CD4-positive, alpha-beta T cell treated with Interleukin-17A for 4 hours (primary cell): ENCODE measurements at regions not wholly inside any gene's neighbourhood (a gene's known extent, or its start where the extent isn't known, plus 50 kb on each side); places are given as distances from the start of the nearest gene placed in this dataset.
"Not testable (repeated sequence)": the region's sequence is repeated elsewhere in the genome, so short reads cannot be mapped to it uniquely, and the experiment has no call there.

Experiments used
- DNase-seq: peaks from one replicate; pipeline ENCODE4 v3.0.0-alpha.2; 2020; ENCODE audit warnings: mixed read lengths

- no peak for DNase-seq
Measured at GRCh38 chr1:196160066-196160795, 448.0 kb downstream of the KCNT2 start.

GRCh38 chr1:196155586-196155985 lies 452.7 kb downstream of the KCNT2 start:
- no peak for DNase-seq

DNA sequence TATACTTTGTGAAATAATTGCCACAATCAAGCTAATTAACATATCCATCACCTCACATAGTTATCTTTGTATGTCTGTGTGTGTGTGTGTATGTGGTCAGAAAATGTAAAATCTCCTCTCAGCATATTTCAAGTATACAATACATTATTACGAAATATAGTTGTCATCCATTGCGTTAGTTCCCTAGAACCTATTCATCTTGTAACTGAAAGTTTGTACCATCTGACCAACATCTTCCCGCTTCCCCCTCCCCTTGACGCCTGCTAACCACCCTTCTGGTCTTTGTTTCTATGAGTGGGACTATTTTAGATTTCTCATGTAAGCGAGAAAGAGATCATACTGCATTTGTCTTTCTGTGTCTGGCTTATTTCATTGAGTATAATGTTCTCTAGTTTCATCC lies 455.3 kb downstream of the KCNT2 start:
- no peak for DNase-seq

DNA sequence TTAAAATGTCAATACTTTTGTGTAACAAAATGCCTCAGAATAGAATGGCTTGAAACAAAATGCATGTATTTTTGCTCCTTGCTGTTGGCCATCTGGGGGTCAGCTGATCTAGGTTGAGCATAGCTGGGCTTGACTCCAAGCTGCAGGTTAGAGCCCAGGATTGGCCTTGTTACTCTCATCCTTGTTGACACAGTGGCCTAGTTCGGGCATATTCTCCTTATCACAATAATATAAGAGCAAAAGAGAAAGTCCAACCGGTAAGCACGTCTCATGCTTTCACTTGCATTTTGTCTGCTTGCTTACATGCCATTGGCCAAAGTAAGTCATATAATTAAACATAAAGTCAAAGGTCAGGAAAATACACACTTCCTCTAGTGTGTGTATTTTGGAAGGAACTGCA lies 456.2 kb downstream of the KCNT2 start:
- DNase-seq = no peak

DNA sequence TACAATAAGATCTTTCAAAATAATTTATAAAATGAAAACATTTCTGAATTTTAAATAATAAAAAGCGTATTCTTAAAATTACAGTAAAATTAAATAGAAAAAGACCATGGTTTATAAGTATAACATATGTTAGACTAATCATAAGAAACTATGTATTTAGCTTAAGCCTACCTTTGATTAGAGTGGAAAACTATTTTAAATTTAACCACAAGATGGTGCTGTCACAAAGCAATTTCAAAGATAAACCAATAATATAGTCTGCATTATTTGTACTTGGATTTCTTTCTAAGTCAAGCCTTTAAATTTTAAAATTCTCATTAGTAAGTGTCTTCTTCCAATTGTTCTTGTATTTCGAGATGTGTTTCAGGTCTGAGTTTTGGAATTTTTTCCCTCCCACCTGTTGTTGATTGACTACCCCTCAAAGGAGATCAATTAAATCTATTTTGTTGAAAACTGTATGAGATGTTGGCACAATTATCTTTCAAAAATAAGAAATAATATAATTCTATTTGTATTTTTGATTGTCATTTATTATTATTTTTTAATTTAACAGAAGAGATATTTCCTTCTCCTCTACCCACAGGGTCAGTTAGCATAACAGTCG lies 459.8 kb downstream of the KCNT2 start:
- DNase-seq = no peak

DNA sequence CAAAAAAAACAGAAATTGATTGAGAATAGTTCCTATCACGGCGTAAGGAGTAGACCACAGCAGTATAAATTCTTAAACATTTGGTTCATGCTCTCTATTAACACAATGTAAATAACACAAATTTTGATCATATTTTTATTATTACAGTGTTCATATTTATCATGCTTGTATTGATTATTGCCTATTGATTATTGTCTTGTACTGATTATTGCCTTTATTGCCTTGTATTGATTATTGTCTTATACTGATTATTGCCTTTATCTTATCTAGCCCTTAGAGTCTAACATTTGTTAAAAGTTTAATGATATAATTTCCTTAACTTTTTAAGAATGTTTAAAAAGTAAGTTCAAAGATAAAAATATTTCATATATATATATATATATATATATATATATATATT lies 460.7 kb downstream of the KCNT2 start:
- DNase-seq = no peak

DNA sequence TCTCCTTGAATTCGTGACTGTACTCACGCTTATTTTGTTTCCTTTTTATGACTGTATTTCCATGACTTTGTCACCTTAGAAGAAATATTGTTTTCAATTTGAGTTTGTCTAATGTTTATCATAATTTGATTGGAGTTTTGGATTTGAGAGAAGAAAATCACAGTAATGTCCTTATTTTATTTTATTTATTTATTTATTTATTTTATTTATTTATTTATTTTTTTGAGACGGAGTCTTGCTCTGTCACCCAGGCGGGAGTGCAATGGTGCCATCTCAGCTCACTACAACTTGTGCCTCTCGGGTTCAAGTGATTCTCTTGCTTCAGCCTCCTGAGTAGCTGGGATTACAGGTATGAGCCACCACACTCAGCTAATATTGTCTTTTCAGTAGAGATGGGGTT lies 463.1 kb downstream of the KCNT2 start:
- DNase-seq = not testable (repeated sequence)

DNA sequence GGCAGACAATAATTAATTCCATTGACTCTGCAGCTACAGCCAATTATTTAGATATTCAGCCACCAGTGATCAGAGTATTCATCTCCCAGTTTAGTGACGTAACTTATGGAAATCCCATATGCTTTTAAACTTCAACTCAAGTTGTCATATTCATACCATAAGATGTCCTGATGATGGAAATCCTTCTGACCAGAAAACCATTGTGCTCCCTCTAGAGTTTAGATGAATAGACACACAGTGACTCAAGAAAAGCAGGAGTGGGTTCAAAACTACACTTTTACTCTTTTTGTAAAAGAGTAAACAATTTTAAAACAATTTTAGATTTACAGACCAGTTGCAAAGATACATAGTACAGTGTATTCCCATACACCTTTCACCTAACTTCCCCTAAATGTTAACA lies 463.7 kb downstream of the KCNT2 start:
- DNase-seq = no peak

DNA sequence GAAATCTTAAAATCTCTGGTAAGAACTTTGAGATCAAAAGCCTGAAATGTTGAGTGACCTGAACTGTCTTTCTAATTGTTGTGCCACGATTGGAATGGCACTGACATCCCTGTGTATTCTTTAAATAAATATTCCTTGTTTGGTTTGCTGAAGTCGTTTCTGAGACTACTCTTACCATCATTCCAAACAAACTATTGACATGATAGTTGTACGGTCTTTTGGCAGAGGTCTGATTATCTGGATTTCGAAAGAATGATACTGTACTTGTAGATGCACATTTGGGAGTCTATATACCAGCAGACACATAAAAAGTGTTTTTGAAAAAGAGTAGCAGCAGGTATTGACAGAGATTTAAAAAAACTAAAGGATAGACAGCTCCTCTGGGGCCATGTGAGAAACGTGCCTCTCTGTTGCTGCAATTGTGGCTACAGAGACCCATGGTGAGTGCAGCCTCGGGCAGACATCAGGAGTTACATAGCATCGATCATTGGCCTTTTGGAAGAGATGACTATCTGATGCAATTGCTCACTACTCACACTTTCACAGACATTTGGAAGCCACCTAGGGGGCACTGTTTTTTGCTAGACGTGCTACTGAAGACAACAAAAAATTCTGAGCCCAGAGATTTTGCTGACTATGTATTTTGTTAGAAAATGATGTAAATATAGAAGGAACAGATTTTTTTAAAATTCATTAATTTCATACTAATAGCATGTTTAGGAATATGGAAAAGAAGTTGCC lies 464.5 kb downstream of the KCNT2 start:
- DNase-seq = no peak

DNA sequence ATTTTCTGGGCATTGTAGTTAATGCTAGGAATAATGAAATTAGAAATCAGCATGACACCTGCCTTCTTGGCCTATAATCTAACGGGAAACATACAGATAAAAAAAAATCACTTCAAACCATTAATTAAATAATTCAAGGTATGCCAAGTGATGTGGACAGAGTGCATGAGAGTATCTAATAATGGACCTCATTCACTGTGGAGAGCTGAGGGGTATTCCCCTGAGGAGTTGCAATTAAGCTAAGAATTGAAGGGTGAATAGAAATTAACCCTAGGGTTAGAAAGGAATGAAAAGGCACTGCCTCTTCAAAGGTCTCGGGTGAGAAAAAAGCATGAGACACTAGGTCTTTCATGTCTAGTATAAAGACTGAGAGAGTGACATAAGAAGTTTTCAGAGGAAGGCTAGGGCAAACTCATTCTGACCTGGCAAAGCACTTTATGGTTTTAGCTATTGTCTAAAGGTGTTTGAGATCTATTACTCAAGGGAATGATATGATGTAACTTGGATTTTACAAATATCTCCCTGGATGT lies 466.1 kb downstream of the KCNT2 start:
- no peak for DNase-seq

DNA sequence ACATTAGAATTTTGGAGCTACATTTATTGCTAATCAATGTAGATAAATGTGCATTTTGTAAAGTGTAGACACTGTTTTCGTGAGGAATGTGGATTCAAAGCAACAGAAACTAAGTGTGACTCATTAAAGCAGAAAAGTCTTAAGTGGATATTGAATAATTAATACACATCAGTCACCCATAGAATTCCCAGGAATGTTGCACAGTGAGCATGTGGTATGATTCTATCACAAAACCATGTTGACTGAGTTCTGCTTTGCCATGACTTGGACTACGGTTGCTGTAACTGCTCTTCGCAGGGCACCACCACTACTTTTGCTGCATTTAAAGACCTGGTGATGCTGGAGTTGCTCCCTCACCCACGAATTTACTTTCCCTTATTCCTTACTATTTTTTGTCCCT lies 471.8 kb downstream of the KCNT2 start:
- no peak for DNase-seq

DNA sequence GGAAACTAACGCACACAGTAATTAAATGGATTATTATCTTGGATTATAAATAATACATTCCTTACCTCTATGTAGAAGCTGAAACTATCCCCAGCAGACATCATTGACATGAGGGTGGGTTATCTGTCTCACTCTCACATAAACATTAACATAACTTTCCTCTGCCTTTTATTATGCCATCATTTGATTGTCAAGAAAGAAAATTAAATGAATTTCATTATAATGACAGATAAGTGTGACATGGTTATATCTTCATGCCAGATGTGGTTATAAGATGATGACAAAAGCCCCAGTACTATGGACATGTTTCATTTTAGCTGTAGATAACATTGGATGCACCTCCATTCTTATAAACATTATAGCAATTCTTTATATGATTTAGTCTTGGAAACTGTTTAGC lies 476.5 kb downstream of the KCNT2 start:
- DNase-seq = no peak

DNA sequence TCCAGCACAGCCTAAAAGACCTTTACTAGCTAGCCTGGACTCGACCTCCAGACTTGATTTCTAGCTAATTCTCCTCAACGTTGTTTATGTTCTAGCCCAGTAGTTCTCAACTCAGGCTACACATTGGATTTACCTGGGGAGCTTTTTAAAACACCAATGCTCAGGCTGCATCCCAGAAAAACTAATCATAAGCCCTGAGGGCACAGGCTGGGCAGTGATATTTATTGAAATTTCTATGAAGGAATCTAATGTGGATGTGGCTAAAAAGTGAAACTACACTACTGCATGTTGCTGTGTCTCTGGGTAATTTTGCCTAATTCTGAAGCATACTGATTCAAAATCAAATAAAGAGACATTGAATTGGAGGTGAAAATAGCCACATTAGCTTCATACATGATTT lies 479.4 kb downstream of the KCNT2 start:
- no peak for DNase-seq

DNA sequence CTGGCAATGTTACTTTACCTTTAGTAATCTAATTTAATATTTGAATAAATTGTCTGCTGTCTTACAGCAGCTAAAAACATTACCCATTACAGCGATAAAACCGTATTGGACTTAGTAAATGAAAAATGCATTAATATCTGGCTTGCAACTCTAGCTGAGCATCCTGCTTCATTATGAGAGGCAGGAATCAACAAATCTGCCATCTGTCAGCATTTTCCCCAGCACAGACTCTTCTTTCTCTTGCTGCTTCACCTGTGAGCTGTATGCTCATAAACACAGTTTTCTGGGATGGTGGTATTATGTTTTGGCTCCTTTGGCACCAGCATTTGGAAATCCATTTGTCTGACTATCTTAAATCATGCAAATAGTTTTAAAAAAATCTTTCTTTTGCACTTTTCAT lies 487.1 kb downstream of the KCNT2 start:
- DNase-seq = no peak

DNA sequence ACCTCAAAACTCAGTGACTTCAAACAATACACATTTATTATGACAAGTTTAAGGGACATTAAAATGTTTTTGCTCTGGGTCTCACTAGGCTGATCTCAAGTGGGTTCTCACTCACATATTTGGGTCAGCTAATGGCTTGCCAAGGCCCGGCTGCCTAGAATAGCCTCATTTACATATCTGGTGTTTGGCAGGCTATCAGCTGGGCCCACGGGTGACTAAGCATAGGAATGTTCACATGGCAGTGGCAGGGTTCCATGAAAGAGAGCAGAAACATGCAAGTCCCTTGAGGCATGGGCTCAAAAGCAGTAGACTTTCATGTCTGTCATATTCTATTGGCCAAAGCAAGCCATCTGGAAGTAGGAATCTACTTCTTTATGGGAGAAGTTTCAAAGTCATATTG lies 492.6 kb downstream of the KCNT2 start:
- no peak for DNase-seq

DNA sequence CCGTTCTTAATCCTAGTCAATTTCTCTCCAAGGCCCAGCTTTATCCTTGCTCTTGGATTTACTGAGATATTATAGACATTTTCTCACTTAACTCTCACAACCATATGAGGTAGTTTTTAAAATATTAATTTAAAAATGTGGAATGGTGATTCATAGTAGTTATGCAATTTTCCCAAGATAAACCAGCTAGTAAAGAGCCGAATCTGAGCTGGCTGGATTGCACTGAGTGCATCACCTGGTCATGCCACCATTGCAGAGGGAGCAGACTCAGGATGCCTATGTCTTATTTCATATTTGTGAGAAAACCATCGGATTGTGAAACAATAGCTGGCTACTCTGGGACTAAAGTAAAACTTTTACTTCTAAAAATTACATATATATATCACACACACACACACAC lies 494.0 kb downstream of the KCNT2 start:
- DNase-seq = no peak

- DNase-seq = not testable (repeated sequence)
Measured at GRCh38 chr1:196108990-196109389, 499.2 kb downstream of the KCNT2 start.

DNA sequence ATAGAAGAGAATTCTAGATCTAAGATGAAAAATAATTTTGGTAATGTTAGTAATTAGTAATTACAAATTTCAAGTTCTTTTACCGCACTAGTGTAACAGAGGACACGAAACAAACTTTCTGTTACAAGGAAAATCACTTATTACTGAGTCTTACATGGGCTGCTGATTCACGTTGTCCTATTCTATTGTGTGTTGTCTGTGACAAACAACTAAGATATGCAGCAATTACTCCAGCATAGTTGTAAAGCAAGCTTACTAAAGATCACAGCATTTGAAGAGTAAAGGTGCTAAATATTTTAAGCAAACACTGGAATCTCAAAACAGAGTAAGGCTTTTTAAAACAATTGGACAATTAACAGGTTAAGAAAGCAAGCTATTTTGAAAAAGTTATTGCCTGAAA lies 502.3 kb downstream of the KCNT2 start:
- no peak for DNase-seq

- no peak for DNase-seq
Measured at GRCh38 chr1:196102826-196103225, 505.4 kb downstream of the KCNT2 start.

DNA sequence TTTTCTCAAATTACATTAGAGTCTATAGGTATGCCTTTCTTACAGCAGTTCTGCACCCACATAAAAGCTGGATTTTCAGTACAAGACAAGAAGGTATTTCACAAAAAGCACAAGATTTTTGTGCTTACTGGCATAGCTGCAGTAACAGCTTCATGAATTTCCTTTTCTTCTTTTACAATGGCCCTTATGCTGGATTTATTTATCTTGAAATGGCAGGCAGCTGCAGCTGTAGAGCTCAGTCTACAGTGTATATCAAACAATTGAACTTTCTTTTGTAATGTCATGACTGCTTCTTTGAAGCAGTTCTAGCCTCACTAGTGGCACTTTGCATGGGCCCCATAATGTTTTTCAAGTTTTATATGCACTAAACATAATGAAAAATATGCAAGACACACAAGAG lies 510.2 kb downstream of the KCNT2 start:
- no peak for DNase-seq

- DNase-seq = no peak
Measured at GRCh38 chr1:196094821-196095220, 513.4 kb downstream of the KCNT2 start.

GRCh38 chr1:196091397-196092135 lies 516.7 kb downstream of the KCNT2 start:
- no peak for DNase-seq

DNA sequence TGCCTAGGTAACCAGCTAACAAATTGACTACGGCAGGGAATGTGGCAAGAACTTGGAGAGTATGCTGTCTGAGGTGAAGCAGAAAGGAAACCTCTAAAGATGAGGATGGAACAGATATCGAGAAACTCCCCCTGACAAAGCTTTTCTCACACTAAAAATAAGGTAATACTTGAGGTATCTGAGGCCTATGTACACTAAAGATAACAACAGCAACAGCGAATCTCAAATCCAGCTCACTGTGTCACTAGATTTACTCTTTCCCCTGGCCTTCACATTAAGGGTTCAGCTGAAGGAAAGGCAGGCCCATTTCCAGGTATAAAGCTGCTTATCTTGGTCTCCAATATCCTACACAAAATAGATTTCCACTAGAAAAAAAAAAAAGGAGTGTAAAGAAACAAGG lies 518.0 kb downstream of the KCNT2 start:
- DNase-seq = no peak
